HepG2 (cell line): ENCODE measurements at regions not wholly inside any gene's neighbourhood (a gene's known extent, or its start where the extent isn't known, plus 50 kb on each side); places are given as distances from the start of the nearest gene placed in this dataset.

Experiments
- BRCA1 ChIP-seq: sonication (generic); formaldehyde crosslinking; IDR thresholded peaks from 2 replicates; pipeline ENCODE4 v1.4.0; 2020; ENCODE audit warnings: missing genetic modification reagents
- CHD2 ChIP-seq: IDR thresholded peaks from 2 replicates; pipeline ENCODE4 v1.6.1; 2011; ENCODE audit warnings: low read depth, low read length, improper control_type of control experiment
- MAX ChIP-seq: IDR thresholded peaks from 2 replicates; pipeline ENCODE4 v1.6.1; 2012; ENCODE audit warnings: inconsistent platforms
- NFE2L2 ChIP-seq: fragments of 150-350 bp; IDR thresholded peaks from 2 replicates; pipeline ENCODE4 v1.6.1; 2014; ENCODE audit warnings: low read length
- ZFP37 ChIP-seq: sonication (generic); formaldehyde crosslinking; IDR thresholded peaks from 2 replicates; pipeline ENCODE4 v1.4.0; 2020; ENCODE audit warnings: missing genetic modification reagents, borderline replicate concordance
- ZNF678 ChIP-seq: sonication (generic); formaldehyde crosslinking; IDR thresholded peaks from 2 replicates; pipeline ENCODE4 v1.4.0; 2020; ENCODE audit warnings: mild to moderate bottlenecking, missing genetic modification reagents
- ZNF737 ChIP-seq: sonication (generic); formaldehyde crosslinking; IDR thresholded peaks from 2 replicates; pipeline ENCODE4 v1.5.0; 2020; ENCODE audit warnings: missing genetic modification reagents, mild to moderate bottlenecking, borderline replicate concordance
- ZNF776 ChIP-seq: sonication (generic); formaldehyde crosslinking; IDR thresholded peaks from 2 replicates; pipeline ENCODE4 v1.4.0; 2020; ENCODE audit warnings: mild to moderate bottlenecking, missing genetic modification reagents
- TF ChIP-seq, protein P1 (sequence below), 2 experiments: sonication (generic) in 1 of 2; formaldehyde crosslinking in 1 of 2; IDR thresholded peaks; 2 replicates each; pipeline versions ENCODE4 v1.4.0 to v1.6.1; 2018 to 2020; ENCODE audit warnings: missing genetic modification reagents in 2 of 2, borderline replicate concordance in 1 of 2, low read depth in 1 of 2, mild to moderate bottlenecking in 1 of 2, missing biosample characterization in 1 of 2

GRCh38 chr3:81352867-81353266 is 408.6 kb downstream of the GBE1 start:
- TF ChIP-seq ZNF776 (no peak), ZNF737 (no peak), CHD2 (no peak), ZFP37 (CRISPR knock-in tag) (no peak), MAX (no peak), NFE2L2 (no peak), ZNF678 (no peak), BRCA1 (CRISPR knock-in tag) (no peak)
- TF ChIP-seq, protein P1, sequence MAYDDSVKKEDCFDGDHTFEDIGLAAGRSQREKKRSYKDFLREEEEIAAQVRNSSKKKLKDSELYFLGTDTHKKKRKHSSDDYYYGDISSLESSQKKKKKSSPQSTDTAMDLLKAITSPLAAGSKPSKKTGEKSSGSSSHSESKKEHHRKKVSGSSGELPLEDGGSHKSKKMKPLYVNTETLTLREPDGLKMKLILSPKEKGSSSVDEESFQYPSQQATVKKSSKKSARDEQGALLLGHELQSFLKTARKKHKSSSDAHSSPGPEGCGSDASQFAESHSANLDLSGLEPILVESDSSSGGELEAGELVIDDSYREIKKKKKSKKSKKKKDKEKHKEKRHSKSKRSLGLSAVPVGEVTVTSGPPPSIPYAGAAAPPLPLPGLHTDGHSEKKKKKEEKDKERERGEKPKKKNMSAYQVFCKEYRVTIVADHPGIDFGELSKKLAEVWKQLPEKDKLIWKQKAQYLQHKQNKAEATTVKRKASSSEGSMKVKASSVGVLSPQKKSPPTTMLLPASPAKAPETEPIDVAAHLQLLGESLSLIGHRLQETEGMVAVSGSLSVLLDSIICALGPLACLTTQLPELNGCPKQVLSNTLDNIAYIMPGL (CRISPR knock-in tag; IDR thresholded peaks at IDR 0.05; ENCODE audit: borderline replicate concordance in 1 of 2, low read depth in 1 of 2) = no peak
